NCI-H1092 treated with DMSO at 0.1 percent for 48 hours (cell line): ENCODE measurements at regions not wholly inside any gene's neighbourhood (a gene's known extent, or its start where the extent isn't known, plus 50 kb on each side); places are given as distances from the start of the nearest gene placed in this dataset.
"Not testable (repeated sequence)": the region's sequence is repeated elsewhere in the genome, so short reads cannot be mapped to it uniquely, and the experiment has no call there.

Source experiments
- DNase-seq: peaks from one replicate; lab custom pipeline; 2025; lab: John Stamatoyannopoulos, UW

DNA sequence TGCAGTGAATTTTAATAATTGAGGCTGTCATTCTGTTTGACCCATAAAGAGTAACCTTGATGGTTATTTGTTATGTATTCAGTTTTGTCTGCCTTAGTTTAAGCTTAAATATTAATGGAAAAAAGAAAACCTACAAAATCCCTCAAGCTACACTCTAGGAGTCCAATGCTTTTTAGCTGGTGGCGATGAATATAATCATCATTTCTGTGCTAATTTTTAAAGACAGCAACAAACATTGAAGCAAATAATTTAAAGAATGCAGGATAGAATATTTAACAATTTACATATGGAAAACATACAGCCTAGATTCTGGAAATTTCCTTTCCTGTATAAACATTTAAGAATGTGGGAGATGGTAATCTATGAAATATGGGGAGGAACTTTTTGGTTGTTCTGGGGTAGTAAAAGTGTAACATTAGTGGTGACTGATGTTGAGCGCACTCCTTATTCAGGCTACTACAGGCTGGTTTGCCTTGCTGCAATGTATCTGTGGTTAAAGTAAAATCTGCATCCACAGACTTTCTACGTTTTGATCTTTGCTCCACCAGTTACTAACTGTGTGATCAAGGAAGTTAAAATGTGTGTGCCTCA is 287.9 kb upstream of the DEFB112 start:
- DNase-seq = no peak

GRCh38 chr6:50353603-50354002 is 303.9 kb upstream of the DEFB112 start:
- no peak for DNase-seq

DNA sequence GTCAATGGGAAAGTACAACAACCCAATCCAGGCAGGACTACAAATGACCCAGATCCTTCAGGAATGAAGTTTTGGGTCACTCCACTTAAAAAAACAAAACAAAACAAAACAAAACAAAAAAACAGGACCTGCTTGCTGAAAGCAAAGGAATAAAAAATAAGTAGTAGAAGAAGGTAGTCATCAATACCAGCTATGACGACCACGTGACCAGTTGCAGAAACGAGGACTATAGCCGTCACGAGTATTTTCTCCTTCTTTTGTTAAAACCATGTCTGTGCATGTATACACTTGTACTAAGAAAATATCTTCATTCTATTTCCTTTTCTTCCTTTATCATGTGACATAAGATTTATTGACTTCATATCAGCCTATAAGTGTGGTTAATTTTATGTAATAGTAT is 308.4 kb upstream of the DEFB112 start:
- no peak for DNase-seq

GRCh38 chr6:50361641-50362331 is 312.1 kb upstream of the DEFB112 start:
- DNase-seq = no peak

- DNase-seq = no peak
Observed at GRCh38 chr6:50362706-50363105, 313.0 kb upstream of the DEFB112 start.

DNA sequence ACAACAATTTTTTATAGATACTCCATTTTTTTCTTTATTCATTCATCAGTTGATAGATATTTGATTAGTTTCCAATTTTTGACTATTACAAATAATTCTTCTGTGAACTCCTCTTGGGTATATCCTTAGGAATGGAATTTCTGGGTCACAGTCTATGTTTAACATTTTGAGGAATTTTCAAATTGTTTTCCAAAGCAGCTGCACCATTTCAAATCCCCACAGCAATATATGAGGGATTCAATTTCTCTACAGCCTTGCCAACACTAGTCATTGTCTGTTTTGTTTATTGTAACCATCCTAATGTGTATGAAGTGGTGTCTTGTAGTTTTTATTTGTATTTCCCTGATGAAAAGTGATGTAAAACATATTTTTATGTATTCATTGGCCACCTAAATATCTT is 320.3 kb upstream of the DEFB112 start:
- DNase-seq = no peak

GRCh38 chr6:50380406-50381098 is 330.8 kb upstream of the DEFB112 start:
- no peak for DNase-seq

DNA sequence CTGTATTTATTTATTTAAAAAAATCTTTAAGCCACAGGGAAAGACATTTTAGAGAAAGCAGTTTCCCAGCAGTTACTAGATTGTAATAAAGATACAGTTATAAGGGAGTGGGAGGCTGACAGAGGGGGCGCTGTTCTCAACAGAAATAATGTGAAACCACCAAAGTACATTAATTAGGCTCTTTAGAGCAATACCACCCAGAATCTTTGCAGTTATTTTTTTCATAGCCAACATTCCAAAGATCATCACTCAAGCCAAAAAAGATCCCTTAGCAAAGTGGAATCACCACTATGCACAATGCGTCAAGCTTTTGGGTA is 331.3 kb upstream of the DEFB112 start:
- DNase-seq = no peak

- DNase-seq = no peak
Observed at GRCh38 chr6:50390416-50390815, 322.9 kb upstream of the TFAP2D start.

DNA sequence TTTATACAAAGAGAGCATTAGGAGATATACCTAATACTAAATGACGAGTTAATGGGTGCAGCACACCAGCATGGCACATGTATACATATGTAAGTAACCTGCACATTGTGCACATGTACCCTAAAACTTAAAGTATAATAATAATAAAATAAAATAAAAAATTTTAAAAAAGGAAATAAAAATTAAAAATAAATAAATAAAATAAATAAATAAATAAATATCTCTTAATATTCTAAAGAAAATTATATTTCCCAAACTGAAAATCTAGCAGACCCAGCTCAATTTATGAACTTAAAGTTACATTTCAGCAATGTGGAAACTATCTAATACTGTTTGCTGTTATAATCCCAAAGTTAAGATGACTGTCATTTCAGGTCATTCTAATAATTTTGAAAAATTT is 319.2 kb upstream of the TFAP2D start:
- DNase-seq = not testable (repeated sequence)

DNA sequence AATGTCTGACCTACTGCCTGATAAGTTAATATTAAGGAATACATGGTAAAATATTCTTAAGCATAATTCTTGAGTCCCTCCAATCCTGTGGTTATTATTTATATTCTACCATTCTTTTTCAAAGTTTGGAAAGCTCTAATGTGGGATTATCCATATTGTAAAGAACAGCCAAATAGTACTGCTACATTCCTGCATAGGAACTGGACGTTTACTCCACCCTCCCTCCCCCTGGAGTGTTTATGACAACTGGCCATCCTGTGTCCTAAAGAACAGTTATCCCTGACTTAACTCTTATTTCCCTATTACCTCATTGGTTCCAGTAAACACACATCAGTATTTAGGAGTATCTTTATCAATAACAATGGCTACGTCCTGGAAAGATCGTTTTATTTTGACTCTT is 308.7 kb upstream of the TFAP2D start:
- DNase-seq = no peak

GRCh38 chr6:50410579-50410978 is 302.7 kb upstream of the TFAP2D start:
- no peak for DNase-seq

- DNase-seq = not testable (repeated sequence)
Observed at GRCh38 chr6:50421041-50421440, 292.3 kb upstream of the TFAP2D start.

GRCh38 chr6:50427267-50427666 is 286.1 kb upstream of the TFAP2D start:
- no peak for DNase-seq

- DNase-seq = no peak
Observed at GRCh38 chr6:50437901-50438300, 275.4 kb upstream of the TFAP2D start.

DNA sequence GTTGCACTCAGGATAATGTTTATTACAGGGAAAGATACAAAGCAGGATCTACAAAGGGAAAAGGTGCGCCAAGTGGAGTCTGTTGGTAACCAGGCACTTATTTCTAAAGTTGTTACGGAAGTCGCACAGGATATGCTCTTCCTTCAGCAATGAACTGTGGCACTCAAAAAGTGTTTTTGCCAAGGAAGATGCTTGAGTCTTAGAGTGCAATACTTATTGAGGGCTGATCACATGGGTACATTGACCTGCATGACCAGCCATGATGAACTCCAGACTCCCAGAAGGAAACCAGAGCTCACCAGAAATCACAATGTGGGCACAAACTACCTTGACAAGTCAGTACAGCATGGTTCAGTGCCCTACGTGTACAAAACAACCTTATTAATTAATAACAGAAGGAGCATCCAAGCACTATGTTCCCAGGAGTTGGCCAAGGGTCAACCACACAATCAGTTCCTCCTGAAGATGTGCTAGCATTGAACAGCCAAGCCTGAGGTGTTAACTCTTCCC is 270.7 kb upstream of the TFAP2D start:
- no peak for DNase-seq

DNA sequence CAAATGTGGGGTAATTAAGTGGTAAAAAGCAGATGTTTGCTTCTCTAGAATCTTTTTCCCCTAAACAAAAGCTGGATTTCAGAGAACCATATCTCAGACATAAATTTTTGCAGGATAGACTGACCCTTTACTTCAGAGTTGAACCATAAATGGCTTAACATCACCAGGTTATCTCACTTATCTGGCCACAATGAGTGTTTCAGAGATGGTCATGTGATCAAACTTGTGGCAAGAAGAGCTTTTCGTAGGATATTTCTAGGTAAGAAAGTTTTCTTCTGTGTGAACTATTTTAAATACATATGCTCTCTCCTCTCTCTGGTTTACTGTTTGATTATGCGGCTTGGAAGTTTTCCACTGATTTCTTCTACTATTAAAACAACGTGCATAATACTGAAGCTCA is 270.2 kb upstream of the TFAP2D start:
- no peak for DNase-seq

DNA sequence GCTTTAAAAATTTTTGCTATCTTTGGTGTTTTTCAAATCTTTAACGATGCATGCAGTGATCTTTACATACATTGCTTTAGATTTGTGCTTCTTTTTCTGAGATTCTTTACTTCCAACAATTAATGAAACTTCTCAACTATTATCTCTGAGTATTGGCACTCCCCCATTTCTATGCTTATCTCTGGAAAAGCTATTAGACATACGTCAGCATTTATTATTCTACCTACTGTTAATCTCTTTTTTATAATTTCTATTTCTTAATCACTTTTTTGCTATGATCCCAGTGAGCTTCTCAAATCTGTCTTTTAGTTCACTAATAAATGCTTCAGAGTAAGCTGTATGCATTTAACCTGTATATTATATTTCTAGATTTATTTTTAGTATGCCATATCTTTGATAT is 264.2 kb upstream of the TFAP2D start:
- no peak for DNase-seq

DNA sequence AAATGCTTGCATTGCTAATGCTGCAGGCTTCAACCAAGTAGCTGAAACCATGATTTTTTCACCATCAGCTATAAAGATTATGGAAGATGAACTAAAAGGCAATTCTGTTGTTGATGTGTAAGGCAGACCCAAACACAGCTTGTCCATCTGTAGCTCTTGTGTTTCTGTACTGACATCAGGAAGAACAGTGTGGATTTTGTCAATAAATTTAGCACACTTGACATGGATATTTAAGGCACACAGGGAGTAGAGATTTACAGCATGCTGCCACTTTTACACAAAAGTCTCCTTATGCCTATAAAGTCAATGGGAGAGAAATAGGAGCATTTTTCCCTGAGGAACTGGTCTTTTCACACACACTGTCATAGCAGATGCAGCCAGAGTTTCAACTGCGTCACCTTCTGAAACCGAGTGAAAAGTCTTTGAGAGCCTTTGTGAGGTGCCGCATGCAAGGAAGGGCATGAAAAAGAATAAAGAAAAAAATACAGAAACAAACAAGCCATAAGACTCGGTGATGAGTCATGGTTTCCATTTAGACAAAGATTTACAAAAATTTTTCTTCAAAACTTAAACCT is 261.4 kb upstream of the TFAP2D start:
- DNase-seq = no peak

GRCh38 chr6:50455029-50455428 is 258.3 kb upstream of the TFAP2D start:
- no peak for DNase-seq

DNA sequence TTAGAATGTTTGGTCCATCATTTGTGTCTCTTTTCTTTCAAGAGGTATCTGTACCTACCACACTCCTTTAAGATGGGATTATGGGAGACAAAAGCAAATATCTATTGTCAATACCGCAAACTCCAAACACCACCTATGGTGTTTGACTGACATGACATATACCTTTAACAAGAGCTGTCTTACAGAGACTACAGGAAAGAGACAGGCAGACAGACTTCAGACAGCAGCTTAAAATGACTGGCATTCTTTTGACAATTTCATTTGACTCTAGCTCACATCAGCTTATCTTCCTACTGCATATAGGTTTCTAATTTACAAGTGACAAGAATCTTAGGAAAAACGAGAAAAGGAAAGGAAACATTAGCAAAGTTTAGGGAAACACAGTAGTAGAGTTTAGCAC is 256.0 kb upstream of the TFAP2D start:
- no peak for DNase-seq

GRCh38 chr6:50461696-50462095 is 251.6 kb upstream of the TFAP2D start:
- DNase-seq = no peak

DNA sequence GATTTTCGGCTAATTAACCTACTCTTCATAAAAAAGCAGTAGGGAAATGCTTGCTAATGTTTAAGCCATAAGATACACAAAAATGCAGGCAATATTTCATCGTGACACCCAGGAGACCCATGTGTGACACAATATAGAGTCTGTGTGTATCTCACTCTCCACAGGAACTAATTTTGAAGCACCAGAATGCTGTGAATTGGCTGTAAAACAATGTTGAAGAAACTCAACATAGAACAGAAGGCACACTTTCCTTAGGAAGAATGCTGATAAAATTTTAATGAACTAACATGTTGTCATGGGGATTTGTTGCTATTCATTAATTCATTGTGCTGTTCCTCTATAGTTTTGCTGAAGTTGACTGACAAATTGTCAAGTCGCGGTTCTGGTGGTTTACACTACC is 249.4 kb upstream of the TFAP2D start:
- no peak for DNase-seq
